ENCODE measurements at regions not wholly inside any gene's neighbourhood (a gene's known extent, or its start where the extent isn't known, plus 50 kb on each side); places are given as distances from the start of the nearest gene placed in this dataset.

- no peak overlapping the region for H3K27ac Mint-ChIP-seq
- H3K27me3 Mint-ChIP-seq (ENCODE audit: insufficient read depth): no peaks in the 10 kb centered on the region
- no peak for TF ChIP-seq CTCF (IDR thresholded peaks at IDR 0.05)
- H3K4me1 Mint-ChIP-seq (ENCODE audit: low read depth): no peaks in the 10 kb centered on the region
- DNase-seq: no peak
- H3K9me3 Mint-ChIP-seq: peaks cover 22% of the 10 kb centered on the region
- no peak overlapping the region for H3K4me3 Mint-ChIP-seq
- H3K36me3 Mint-ChIP-seq (ENCODE audit: low read depth): no peaks in the 10 kb centered on the region
These were observed 72.2 kb upstream of the LRRC3B start for GRCh38 chr3:26550413-26550812.

GRCh38 chr3:26556637-26557036 is 65.9 kb upstream of the LRRC3B start:
- no peak overlapping the region for H3K27ac Mint-ChIP-seq
- no peak for TF ChIP-seq CTCF (IDR thresholded peaks at IDR 0.05)
- peaks cover 45% of the 10 kb centered on the region for H3K9me3 Mint-ChIP-seq

GRCh38 chr3:26558257-26558656 is 64.3 kb upstream of the LRRC3B start:
- DNase-seq: no peak
- H3K4me3 Mint-ChIP-seq: no peak overlapping the region
- H3K9me3 Mint-ChIP-seq: peaks cover 39% of the 10 kb centered on the region
- H3K4me1 Mint-ChIP-seq (ENCODE audit: low read depth): no peaks in the 10 kb centered on the region
- no peaks in the 10 kb centered on the region for H3K27me3 Mint-ChIP-seq (ENCODE audit: insufficient read depth)
- no peak overlapping the region for H3K27ac Mint-ChIP-seq
- TF ChIP-seq CTCF (IDR thresholded peaks at IDR 0.05): no peak
- no peaks in the 10 kb centered on the region for H3K36me3 Mint-ChIP-seq (ENCODE audit: low read depth)

More at GRCh38 chr3:26556637-26557036, 65.9 kb upstream of the LRRC3B start:
- no peak for DNase-seq
- H3K36me3 Mint-ChIP-seq (ENCODE audit: low read depth): no peaks in the 10 kb centered on the region
- no peak overlapping the region for H3K4me3 Mint-ChIP-seq
- H3K4me1 Mint-ChIP-seq (ENCODE audit: low read depth): no peaks in the 10 kb centered on the region
- H3K27me3 Mint-ChIP-seq (ENCODE audit: insufficient read depth): no peaks in the 10 kb centered on the region

GRCh38 chr3:26559227-26559626 is 63.3 kb upstream of the LRRC3B start:
- no peaks in the 10 kb centered on the region for H3K36me3 Mint-ChIP-seq (ENCODE audit: low read depth)
- H3K27ac Mint-ChIP-seq: no peak overlapping the region
- no peak for TF ChIP-seq CTCF (IDR thresholded peaks at IDR 0.05)
- no peak for DNase-seq
- peaks cover 39% of the 10 kb centered on the region for H3K9me3 Mint-ChIP-seq
- H3K27me3 Mint-ChIP-seq (ENCODE audit: insufficient read depth): no peaks in the 10 kb centered on the region
- no peaks in the 10 kb centered on the region for H3K4me1 Mint-ChIP-seq (ENCODE audit: low read depth)
- no peak overlapping the region for H3K4me3 Mint-ChIP-seq

GRCh38 chr3:26560081-26560480 is 62.5 kb upstream of the LRRC3B start:
- H3K4me1 Mint-ChIP-seq (ENCODE audit: low read depth): no peaks in the 10 kb centered on the region
- H3K9me3 Mint-ChIP-seq: peaks cover 39% of the 10 kb centered on the region
- no peak for TF ChIP-seq CTCF (IDR thresholded peaks at IDR 0.05)
- H3K27ac Mint-ChIP-seq: no peak overlapping the region
- no peaks in the 10 kb centered on the region for H3K27me3 Mint-ChIP-seq (ENCODE audit: insufficient read depth)
- no peaks in the 10 kb centered on the region for H3K36me3 Mint-ChIP-seq (ENCODE audit: low read depth)
- no peak overlapping the region for H3K4me3 Mint-ChIP-seq
- DNase-seq: no peak
